ENCODE measurements at regions not wholly inside any gene's neighbourhood (a gene's known extent, or its start where the extent isn't known, plus 50 kb on each side); places are given as distances from the start of the nearest gene placed in this dataset.

DNA sequence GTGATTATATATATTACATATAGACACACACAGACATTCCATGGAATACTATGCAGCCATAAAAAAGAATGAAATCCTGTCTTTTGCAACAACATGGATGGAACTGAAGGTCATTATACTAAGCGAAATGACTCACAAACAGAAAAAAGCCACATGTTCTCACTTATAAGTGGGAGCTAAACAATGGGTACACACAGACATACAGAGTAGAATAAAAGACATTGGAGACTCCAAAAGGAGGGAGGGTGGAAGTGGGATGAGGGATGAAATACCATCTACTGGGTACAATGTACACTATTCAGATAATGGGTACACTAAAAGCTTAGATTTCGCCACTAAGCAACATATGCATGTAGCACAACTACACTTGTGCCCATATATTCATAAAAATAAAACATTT is 170.0 kb upstream of the RGMB start:
- Histone ChIP-seq H3K4me3 (ENCODE audit: low read depth, low read length) (no peak overlapping the region), H3K36me3 (ENCODE audit: control insufficient read depth, insufficient read depth, low read length) (no peaks in the 10 kb centered on the region), H3K27me3 (replicated peaks; ENCODE audit: control insufficient read depth, insufficient read depth, low read length) (no peaks in the 10 kb centered on the region), H3K9me3 (no peaks in the 10 kb centered on the region), H3K4me1 (no peaks in the 10 kb centered on the region)
- Mint-ChIP-seq H3K27me3 (ENCODE audit: insufficient read depth, unreplicated experiment) (peaks cover 3% of the 10 kb centered on the region), H3K27ac (ENCODE audit: unreplicated experiment) (no peak overlapping the region), H3K9me3 (ENCODE audit: unreplicated experiment) (peaks cover 29% of the 10 kb centered on the region), H3K4me3 (ENCODE audit: unreplicated experiment) (no peak overlapping the region), H3K36me3 (ENCODE audit: insufficient read depth, unreplicated experiment) (no peaks in the 10 kb centered on the region), H3K4me1 (ENCODE audit: low read depth, unreplicated experiment) (no peaks in the 10 kb centered on the region)
- intact Hi-C loops (cut with micrococcal nuclease; ENCODE audit: unreplicated experiment): no loop called here
- ChIA-PET POLR2A (no interaction called here), CTCF (no interaction called here)
- no TSS peak for BruUV-seq (replicated peaks)
- TF ChIP-seq, protein P1, sequence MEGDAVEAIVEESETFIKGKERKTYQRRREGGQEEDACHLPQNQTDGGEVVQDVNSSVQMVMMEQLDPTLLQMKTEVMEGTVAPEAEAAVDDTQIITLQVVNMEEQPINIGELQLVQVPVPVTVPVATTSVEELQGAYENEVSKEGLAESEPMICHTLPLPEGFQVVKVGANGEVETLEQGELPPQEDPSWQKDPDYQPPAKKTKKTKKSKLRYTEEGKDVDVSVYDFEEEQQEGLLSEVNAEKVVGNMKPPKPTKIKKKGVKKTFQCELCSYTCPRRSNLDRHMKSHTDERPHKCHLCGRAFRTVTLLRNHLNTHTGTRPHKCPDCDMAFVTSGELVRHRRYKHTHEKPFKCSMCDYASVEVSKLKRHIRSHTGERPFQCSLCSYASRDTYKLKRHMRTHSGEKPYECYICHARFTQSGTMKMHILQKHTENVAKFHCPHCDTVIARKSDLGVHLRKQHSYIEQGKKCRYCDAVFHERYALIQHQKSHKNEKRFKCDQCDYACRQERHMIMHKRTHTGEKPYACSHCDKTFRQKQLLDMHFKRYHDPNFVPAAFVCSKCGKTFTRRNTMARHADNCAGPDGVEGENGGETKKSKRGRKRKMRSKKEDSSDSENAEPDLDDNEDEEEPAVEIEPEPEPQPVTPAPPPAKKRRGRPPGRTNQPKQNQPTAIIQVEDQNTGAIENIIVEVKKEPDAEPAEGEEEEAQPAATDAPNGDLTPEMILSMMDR (IDR thresholded peaks at IDR 0.05; ENCODE audit: insufficient read depth in 1 of 2, low read depth in 1 of 2, low read length in 1 of 2, severe bottlenecking in 1 of 2, unreplicated experiment in 1 of 2): no peak
- no peak for DNase-seq

DNA sequence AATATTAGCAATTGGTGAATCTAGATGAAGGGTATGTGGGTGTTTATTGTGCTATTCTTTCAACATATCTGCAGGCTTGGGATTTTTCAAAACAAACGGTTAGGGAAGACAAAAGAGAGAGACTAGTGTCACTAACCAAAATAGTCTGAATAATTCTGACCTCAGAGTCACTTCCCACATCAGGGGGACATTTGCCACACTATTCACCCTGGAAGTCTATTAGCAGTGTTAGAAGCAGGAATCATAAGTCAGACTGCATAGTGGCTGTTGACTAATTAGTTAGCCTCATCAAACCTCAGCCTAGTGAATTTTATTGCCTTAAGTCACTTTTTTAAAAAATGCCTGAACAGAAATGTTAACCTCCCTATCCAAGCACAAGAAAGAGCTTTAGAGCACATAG is 169.2 kb upstream of the RGMB start:
- H3K4me1 ChIP-seq: no peaks in the 10 kb centered on the region
- peaks cover 29% of the 10 kb centered on the region for H3K9me3 Mint-ChIP-seq (ENCODE audit: unreplicated experiment)
- no peaks in the 10 kb centered on the region for H3K36me3 Mint-ChIP-seq (ENCODE audit: insufficient read depth, unreplicated experiment)
- H3K4me3 Mint-ChIP-seq (ENCODE audit: unreplicated experiment): no peak overlapping the region
- no peaks in the 10 kb centered on the region for H3K36me3 ChIP-seq (ENCODE audit: control insufficient read depth, insufficient read depth, low read length)
- intact Hi-C loops (cut with micrococcal nuclease; ENCODE audit: unreplicated experiment): no loop called here
- H3K27me3 ChIP-seq (replicated peaks; ENCODE audit: control insufficient read depth, insufficient read depth, low read length): no peaks in the 10 kb centered on the region
- H3K4me1 Mint-ChIP-seq (ENCODE audit: low read depth, unreplicated experiment): no peaks in the 10 kb centered on the region
- ChIA-PET CTCF (no interaction called here), POLR2A (no interaction called here)
- TF ChIP-seq, protein P1 (IDR thresholded peaks at IDR 0.05; ENCODE audit: insufficient read depth in 1 of 2, low read depth in 1 of 2, low read length in 1 of 2, severe bottlenecking in 1 of 2, unreplicated experiment in 1 of 2): no peak
- peaks cover 3% of the 10 kb centered on the region for H3K27me3 Mint-ChIP-seq (ENCODE audit: insufficient read depth, unreplicated experiment)
- H3K27ac Mint-ChIP-seq (ENCODE audit: unreplicated experiment): no peak overlapping the region
- no peak for DNase-seq
- no peaks in the 10 kb centered on the region for H3K9me3 ChIP-seq
- BruUV-seq (replicated peaks): no TSS peak
- no peak overlapping the region for H3K4me3 ChIP-seq (ENCODE audit: low read depth, low read length)

DNA sequence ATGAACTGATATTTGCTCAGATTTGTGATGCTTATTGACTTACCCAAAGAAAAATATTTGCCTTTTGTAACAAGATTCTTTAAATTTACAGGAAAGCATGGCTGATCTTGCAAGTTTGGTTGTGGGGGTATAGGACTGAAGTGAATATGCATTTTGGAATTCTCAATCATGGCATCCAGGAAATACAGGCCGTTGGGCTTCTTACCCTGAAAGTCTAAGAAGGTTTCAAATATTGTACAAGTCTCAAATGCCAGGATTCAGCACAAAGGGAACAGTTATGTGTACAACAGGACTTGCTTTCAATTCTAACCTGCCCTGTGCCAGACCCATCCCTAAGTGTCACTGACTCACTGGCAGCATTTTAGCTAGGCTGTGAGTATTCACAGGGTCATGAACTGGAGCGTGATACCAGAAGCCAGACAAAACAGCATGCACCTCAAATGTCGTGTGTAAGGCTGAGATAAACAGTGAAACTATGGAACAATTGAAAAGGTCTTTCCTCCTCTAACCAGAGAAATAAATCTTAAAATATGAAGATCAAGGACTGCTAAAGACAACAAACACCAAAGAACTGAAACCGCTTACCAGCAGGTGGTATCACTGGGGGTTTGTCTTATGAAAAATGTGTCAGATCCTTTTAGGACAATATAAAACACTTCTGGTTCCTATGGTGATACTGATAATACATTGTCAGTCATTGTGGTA is 168.6 kb upstream of the RGMB start:
- Mint-ChIP-seq H3K9me3 (ENCODE audit: unreplicated experiment) (peaks cover 25% of the 10 kb centered on the region), H3K4me3 (ENCODE audit: unreplicated experiment) (no peak overlapping the region), H3K36me3 (ENCODE audit: insufficient read depth, unreplicated experiment) (no peaks in the 10 kb centered on the region), H3K4me1 (ENCODE audit: low read depth, unreplicated experiment) (no peaks in the 10 kb centered on the region), H3K27ac (ENCODE audit: unreplicated experiment) (no peak overlapping the region), H3K27me3 (ENCODE audit: insufficient read depth, unreplicated experiment) (peaks cover 3% of the 10 kb centered on the region)
- Histone ChIP-seq H3K9me3 (no peaks in the 10 kb centered on the region), H3K27me3 (replicated peaks; ENCODE audit: control insufficient read depth, insufficient read depth, low read length) (no peaks in the 10 kb centered on the region), H3K4me3 (ENCODE audit: low read depth, low read length) (no peak overlapping the region), H3K36me3 (ENCODE audit: control insufficient read depth, insufficient read depth, low read length) (no peaks in the 10 kb centered on the region), H3K4me1 (no peaks in the 10 kb centered on the region)
- ChIA-PET CTCF (no interaction called here), POLR2A (no interaction called here)
- TF ChIP-seq, protein P1 (IDR thresholded peaks at IDR 0.05; ENCODE audit: insufficient read depth in 1 of 2, low read depth in 1 of 2, low read length in 1 of 2, severe bottlenecking in 1 of 2, unreplicated experiment in 1 of 2): no peak
- no TSS peak for BruUV-seq (replicated peaks)
- intact Hi-C loops (cut with micrococcal nuclease; ENCODE audit: unreplicated experiment): no loop called here
- no peak for DNase-seq
